ENCODE measurements at regions not wholly inside any gene's neighbourhood (a gene's known extent, or its start where the extent isn't known, plus 50 kb on each side); places are given as distances from the start of the nearest gene placed in this dataset.

GRCh38 chr17:34723875-34724274 lies 144.5 kb downstream of the TMEM132E start:
- H3K27me3 ChIP-seq (ENCODE audit: control insufficient read depth in 1 of 2, insufficient read depth in 2 of 2, low read length in 2 of 2): peaks cover 0 to 3% of the 10 kb centered on the region in 2 experiments; a peak in 1 of 5 replicates
- H2AFZ ChIP-seq (ENCODE audit: low read length): no peak overlapping the region
- H3K36me3 ChIP-seq (replicated peaks in 1 of 2; ENCODE audit: control insufficient read depth in 1 of 2, insufficient read depth in 2 of 2, low read length in 2 of 2): no peaks in the 10 kb centered on the region
- POLR2A ChIA-PET: no interaction called here
- H3K9me3 ChIP-seq (ENCODE audit: low read length): no peaks in the 10 kb centered on the region
- H3K4me2 ChIP-seq (ENCODE audit: low read depth, low read length): no peak overlapping the region
- in situ Hi-C loops (cut with HindIII; ENCODE audit: extremely low pct_ligation_motif_present, low pct_unique_long_range_greater_than_20kb): no loop called here
- no TSS peak for BruUV-seq (replicated peaks)
- H3K79me2 ChIP-seq (ENCODE audit: insufficient read depth, low read length): no peaks in the 10 kb centered on the region
- DNase-seq (ENCODE audit: low spot score) (no peak), ATAC-seq (no peak), FAIRE-seq (no peak)
- H4K20me1 ChIP-seq (ENCODE audit: insufficient read depth, low read length): no peaks in the 10 kb centered on the region
- H3K4me3 ChIP-seq (replicated peaks in 1 of 3; ENCODE audit: insufficient read depth in 1 of 3, low read depth in 2 of 3, low read length in 3 of 3): no peak overlapping the region
- CTCF ChIA-PET (ENCODE audit: low intra/inter-chr PET ratio, low total read pairs): no interaction called here
- intact Hi-C loops (cut with micrococcal nuclease; ENCODE audit: unreplicated experiment): no loop called here
- no peak overlapping the region for H3K9ac ChIP-seq (ENCODE audit: insufficient read depth, low read depth, low read length)
- TF ChIP-seq SNAPC5 (CRISPR knock-in tag; IDR thresholded peaks at IDR 0.05; ENCODE audit: borderline replicate concordance) (no peak), ZBTB20 (CRISPR knock-in tag; IDR thresholded peaks at IDR 0.05; ENCODE audit: borderline replicate concordance, low read depth) (no peak), ZBTB1 (CRISPR knock-in tag; IDR thresholded peaks at IDR 0.05; ENCODE audit: borderline replicate concordance) (no peak)
- WGBS (ENCODE audit: low lambda C conversion rate): 20% methylated on average over 1 of the region's 10 CpGs
- H3K4me1 ChIP-seq (ENCODE audit: insufficient read depth, low read length): no peaks in the 10 kb centered on the region
- H3K27ac ChIP-seq (ENCODE audit: extremely low read length, insufficient read depth, low read length): no peak overlapping the region

- intact Hi-C loops (cut with micrococcal nuclease; ENCODE audit: unreplicated experiment) (no loop called here), in situ Hi-C loops (cut with HindIII; ENCODE audit: extremely low pct_ligation_motif_present, low pct_unique_long_range_greater_than_20kb) (no loop called here)
- no TSS peak for BruUV-seq (replicated peaks)
- DNase-seq (ENCODE audit: low spot score): no peak
- no peak overlapping the region for H2AFZ ChIP-seq (ENCODE audit: low read length)
- no peak overlapping the region for H3K27ac ChIP-seq (ENCODE audit: extremely low read length, insufficient read depth, low read length)
- no peaks in the 10 kb centered on the region for H3K79me2 ChIP-seq (ENCODE audit: insufficient read depth, low read length)
- no peak overlapping the region for H3K4me3 ChIP-seq (replicated peaks in 1 of 3; ENCODE audit: insufficient read depth in 1 of 3, low read depth in 2 of 3, low read length in 3 of 3)
- ATAC-seq: no peak
- H3K4me2 ChIP-seq (ENCODE audit: low read depth, low read length): no peak overlapping the region
- ChIA-PET CTCF (ENCODE audit: low intra/inter-chr PET ratio, low total read pairs) (no interaction called here), POLR2A (no interaction called here)
- H4K20me1 ChIP-seq (ENCODE audit: insufficient read depth, low read length): no peaks in the 10 kb centered on the region
- H3K9ac ChIP-seq (ENCODE audit: insufficient read depth, low read depth, low read length): no peak overlapping the region
- no peaks in the 10 kb centered on the region for H3K36me3 ChIP-seq (replicated peaks in 1 of 2; ENCODE audit: control insufficient read depth in 1 of 2, insufficient read depth in 2 of 2, low read length in 2 of 2)
- no peak for FAIRE-seq
- WGBS (ENCODE audit: low lambda C conversion rate): 0% methylated on average over 3 of the region's 6 CpGs
- H3K4me1 ChIP-seq (ENCODE audit: insufficient read depth, low read length): no peaks in the 10 kb centered on the region
- H3K9me3 ChIP-seq (ENCODE audit: low read length): no peaks in the 10 kb centered on the region
- H3K27me3 ChIP-seq (ENCODE audit: control insufficient read depth in 1 of 2, insufficient read depth in 2 of 2, low read length in 2 of 2): peaks cover 0 to 3% of the 10 kb centered on the region in 2 experiments; a peak in 2 of 5 replicates
- TF ChIP-seq STAT6 (CRISPR knock-in tag; IDR thresholded peaks at IDR 0.05; ENCODE audit: borderline replicate concordance): no peak
- TF ChIP-seq POLR2G (IDR thresholded peaks at IDR 0.05; ENCODE audit: low read depth, low read length): no peak
- no peak for TF ChIP-seq GABPB1 (CRISPR knock-in tag; IDR thresholded peaks at IDR 0.05)
- TF ChIP-seq PAWR (CRISPR knock-in tag; IDR thresholded peaks at IDR 0.05; ENCODE audit: borderline replicate concordance): no peak
- no peak for TF ChIP-seq ZNF710 (CRISPR knock-in tag; IDR thresholded peaks at IDR 0.05; ENCODE audit: borderline replicate concordance)
- no peak for TF ChIP-seq ZBTB49 (CRISPR knock-in tag; IDR thresholded peaks at IDR 0.05; ENCODE audit: borderline replicate concordance)
- no peak for TF ChIP-seq ZNF878 (CRISPR knock-in tag; IDR thresholded peaks at IDR 0.05)
Measured at GRCh38 chr17:34721326-34721725, 141.9 kb downstream of the TMEM132E start.
